A549 (cell line): ENCODE measurements at regions not wholly inside any gene's neighbourhood (a gene's known extent, or its start where the extent isn't known, plus 50 kb on each side); places are given as distances from the start of the nearest gene placed in this dataset.

Experiments used
- ATAC-seq, 2 experiments: fragments of 200-7000 bp in 1 of 2; fragments of >200 bp in 1 of 2; cut with Nextera tagmentation in 1 of 2; cut with Tn5 transposase in 1 of 2; 3 replicates each; pipeline versions ENCODE4 v1.8.0 to v1.9.1; 2018 to 2020; ENCODE audit warnings: mild to moderate bottlenecking in 1 of 2, moderate library complexity in 1 of 2
- CTCF ChIA-PET: fragments of 300-600 bp; sonication (Branson Sonifier 250); formaldehyde crosslinking; extraction: SDS; loops from one replicate; lab custom pipeline; 2021; ENCODE audit warnings: antibody characterized with exemption, inconsistent platforms; lab: Yijun Ruan, JAX
- POLR2A ChIA-PET: fragments of 350-600 bp; formaldehyde crosslinking; extraction: SDS; loops from one replicate; lab custom pipeline; 2021; ENCODE audit warnings: antibody characterized with exemption, inconsistent platforms; lab: Yijun Ruan, JAX
- DNase-seq, 2 experiments: peaks; one replicate each; pipeline versions ENCODE4 v3.0.0 to v3.0.0-alpha.2; 2011 to 2016; ENCODE audit warnings: low read depth in 1 of 2, low spot score in 1 of 2
- FAIRE-seq: peaks from 2 replicates; lab custom pipeline; 2011; peaks lifted over from hg19 to GRCh38; lab: Jason Lieb, UNC
- H3K27ac ChIP-seq, 2 experiments: fragments of >200 bp; sonication (Bioruptor Twin); formaldehyde crosslinking; 3 replicates each; pipeline ENCODE4 v1.5.1; 2016 to 2017
- H3K4me1 ChIP-seq: fragments of >200 bp; sonication (Bioruptor Twin); formaldehyde crosslinking; 3 replicates; pipeline ENCODE4 v1.6.1; 2016
- H3K4me2 ChIP-seq: fragments of >200 bp; sonication (Bioruptor Twin); formaldehyde crosslinking; 3 replicates; pipeline ENCODE4 v1.6.1; 2016
- H3K4me3 ChIP-seq: fragments of >200 bp; sonication (Bioruptor Twin); formaldehyde crosslinking; 3 replicates; pipeline ENCODE4 v1.5.1; 2016
- H3K9me3 ChIP-seq: fragments of >200 bp; sonication (Bioruptor Twin); formaldehyde crosslinking; 3 replicates; pipeline ENCODE4 v1.6.1; 2016
- BHLHE40 ChIP-seq: IDR thresholded peaks from 2 replicates; pipeline ENCODE4 v1.6.1; 2012; ENCODE audit warnings: low read depth, low read length, inconsistent platforms
- CBX8 ChIP-seq: fragments of 200-600 bp; sonication (generic); IDR thresholded peaks from 2 replicates; pipeline ENCODE4 v1.6.1; 2016
- EHMT2 ChIP-seq: fragments of 200-600 bp; sonication (generic); IDR thresholded peaks from 2 replicates; pipeline ENCODE4 v1.6.1; 2016; ENCODE audit warnings: antibody characterized with exemption, low read depth, mild to moderate bottlenecking, moderate library complexity
- FOSB ChIP-seq: fragments of 250-450 bp; sonication (Bioruptor Pico); IDR thresholded peaks from 2 replicates; pipeline ENCODE4 v1.5.0; 2020; ENCODE audit warnings: mild to moderate bottlenecking, moderate library complexity
- FOSL2 ChIP-seq, 2 experiments: fragments of 450-650 bp in 1 of 2; fragments of >200 bp in 1 of 2; sonication (Bioruptor Twin) in 1 of 2; formaldehyde crosslinking; IDR thresholded peaks; 2 replicates each; pipeline versions ENCODE4 v1.5.0 to v1.6.1; 2016 to 2020; ENCODE audit warnings: mild to moderate bottlenecking in 1 of 2, moderate library complexity in 1 of 2
- HMGXB4 ChIP-seq: fragments of 250-450 bp; sonication (Bioruptor Pico); IDR thresholded peaks from 2 replicates; pipeline ENCODE4 v1.5.0; 2021; ENCODE audit warnings: mild to moderate bottlenecking, moderate library complexity, borderline replicate concordance
- HOXA7 ChIP-seq: fragments of 250-450 bp; sonication (Bioruptor Pico); IDR thresholded peaks from 2 replicates; pipeline ENCODE4 v1.5.0; 2020; ENCODE audit warnings: mild to moderate bottlenecking, moderate library complexity
- MAFK ChIP-seq: fragments of 450-650 bp; IDR thresholded peaks from 2 replicates; pipeline ENCODE4 v1.6.1; 2014; ENCODE audit not compliant: partially characterized antibody
- NFE2L2 ChIP-seq: fragments of 150-350 bp; conservative IDR thresholded peaks from 2 replicates; pipeline ENCODE4 v1.6.1; 2014; ENCODE audit warnings: low read length
- PHF8 ChIP-seq: fragments of 200-600 bp; sonication (generic); IDR thresholded peaks from 2 replicates; pipeline ENCODE4 v1.6.1; 2016; ENCODE audit warnings: low read depth, mild to moderate bottlenecking, antibody characterized with exemption, moderate library complexity, borderline replicate concordance
- RARB ChIP-seq: fragments of 250-450 bp; sonication (Bioruptor Pico); IDR thresholded peaks from 2 replicates; pipeline ENCODE4 v1.8.0; 2021; ENCODE audit warnings: mild to moderate bottlenecking, moderate library complexity
- RFX5 ChIP-seq: fragments of 450-650 bp; IDR thresholded peaks from 2 replicates; pipeline ENCODE4 v1.7.1; 2014; ENCODE audit warnings: antibody characterized with exemption, mild to moderate bottlenecking, moderate library complexity
- SMC3 ChIP-seq: fragments of >200 bp; sonication (Bioruptor Twin); formaldehyde crosslinking; IDR thresholded peaks from 3 replicates; pipeline ENCODE4 v1.6.1; 2018; ENCODE audit warnings: inconsistent platforms
- TP53 ChIP-seq: fragments of 250-450 bp; sonication (Bioruptor Pico); IDR thresholded peaks from 2 replicates; pipeline ENCODE4 v1.5.0; 2021; ENCODE audit warnings: mild to moderate bottlenecking, moderate library complexity
- WGBS: methylation state at CpG from one replicate; pipeline ENCODE4 v1.1.6; 2017; ENCODE audit errors: missing lambda C conversion rate; 5-methylcytosine and 5-hydroxymethylcytosine counted together
- TF ChIP-seq, protein P1 (sequence below): fragments of 150-350 bp; IDR thresholded peaks from 2 replicates; pipeline ENCODE4 v1.6.1; 2014; ENCODE audit warnings: low read depth, mild to moderate bottlenecking, low read length
- TF ChIP-seq, protein P2 (sequence below): IDR thresholded peaks from 2 replicates; pipeline ENCODE4 v1.6.1; 2012; ENCODE audit warnings: low read depth, borderline replicate concordance
- TF ChIP-seq, protein P3 (sequence below): fragments of >200 bp; sonication (Bioruptor Twin); formaldehyde crosslinking; IDR thresholded peaks from 2 replicates; pipeline ENCODE4 v1.6.1; 2016

DNA sequence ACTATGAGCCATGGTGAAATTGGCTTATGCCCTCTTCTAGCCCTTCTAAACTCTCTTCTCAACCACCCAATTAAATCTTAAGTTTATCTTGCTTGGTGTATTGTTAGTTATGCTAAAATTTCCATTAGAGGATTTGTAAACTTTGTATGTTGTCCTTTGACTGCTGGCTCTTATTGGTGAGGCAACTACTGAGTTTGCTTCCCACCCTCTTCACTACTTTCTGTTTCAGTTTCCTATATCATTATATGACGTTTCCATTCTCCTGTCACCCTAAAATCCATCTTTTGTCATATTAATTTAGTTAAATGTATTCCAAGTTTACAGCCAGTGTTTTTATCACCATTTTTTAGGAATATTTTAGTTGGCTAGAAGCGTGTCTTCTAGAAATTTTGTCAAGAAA lies 80.9 kb upstream of the VWC2 start:
- Histone ChIP-seq H3K27ac (no peak overlapping the region), H3K4me2 (no peak overlapping the region), H3K4me3 (no peak overlapping the region), H3K4me1 (no peaks in the 10 kb centered on the region), H3K9me3 (no peaks in the 10 kb centered on the region)
- no peak for FAIRE-seq
- ChIA-PET CTCF (no interaction called here), POLR2A (no interaction called here)
- 7% methylated on average over 2 of the region's 2 CpGs for WGBS
- DNase-seq, result no peak
- TF ChIP-seq, protein P1, sequence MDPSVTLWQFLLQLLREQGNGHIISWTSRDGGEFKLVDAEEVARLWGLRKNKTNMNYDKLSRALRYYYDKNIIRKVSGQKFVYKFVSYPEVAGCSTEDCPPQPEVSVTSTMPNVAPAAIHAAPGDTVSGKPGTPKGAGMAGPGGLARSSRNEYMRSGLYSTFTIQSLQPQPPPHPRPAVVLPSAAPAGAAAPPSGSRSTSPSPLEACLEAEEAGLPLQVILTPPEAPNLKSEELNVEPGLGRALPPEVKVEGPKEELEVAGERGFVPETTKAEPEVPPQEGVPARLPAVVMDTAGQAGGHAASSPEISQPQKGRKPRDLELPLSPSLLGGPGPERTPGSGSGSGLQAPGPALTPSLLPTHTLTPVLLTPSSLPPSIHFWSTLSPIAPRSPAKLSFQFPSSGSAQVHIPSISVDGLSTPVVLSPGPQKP, result no peak
- no peak for ATAC-seq

- POLR2A ChIA-PET, result no interaction called here
- TF ChIP-seq MAFK, result peak; percentile 78
- TF ChIP-seq, protein P2, sequence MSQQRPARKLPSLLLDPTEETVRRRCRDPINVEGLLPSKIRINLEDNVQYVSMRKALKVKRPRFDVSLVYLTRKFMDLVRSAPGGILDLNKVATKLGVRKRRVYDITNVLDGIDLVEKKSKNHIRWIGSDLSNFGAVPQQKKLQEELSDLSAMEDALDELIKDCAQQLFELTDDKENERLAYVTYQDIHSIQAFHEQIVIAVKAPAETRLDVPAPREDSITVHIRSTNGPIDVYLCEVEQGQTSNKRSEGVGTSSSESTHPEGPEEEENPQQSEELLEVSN, result no peak
- FAIRE-seq, result no peak
Measured at GRCh38 chr7:49695971-49696370, 77.5 kb upstream of the VWC2 start.

DNA sequence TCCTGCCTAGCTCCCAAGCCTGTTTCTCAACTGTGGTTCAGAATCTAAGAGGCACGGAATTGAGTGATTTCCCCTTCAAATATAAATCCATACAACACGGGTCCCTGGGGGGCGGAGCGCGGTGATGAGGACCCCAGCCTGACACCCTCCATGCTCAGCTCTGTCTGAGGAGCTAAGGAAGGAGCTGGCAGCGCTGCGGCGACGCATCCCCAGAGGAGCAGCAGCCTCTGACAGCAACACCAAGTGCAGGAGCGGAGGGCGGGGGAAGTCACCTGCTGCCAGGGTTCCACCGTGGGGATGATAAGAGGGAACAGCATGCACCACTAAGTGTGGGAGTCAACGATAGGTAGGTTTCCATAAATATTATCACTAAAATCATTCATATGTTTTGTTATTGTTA lies 72.6 kb upstream of the VWC2 start:
- TF ChIP-seq CBX8 (no peak), TP53 (CRISPR knock-in tag) (no peak), HOXA7 (no peak), FOSB (no peak)
- ChIA-PET CTCF (no interaction called here), POLR2A (no interaction called here)
- Histone ChIP-seq H3K27ac (no peak overlapping the region), H3K9me3 (no peaks in the 10 kb centered on the region), H3K4me1 (no peaks in the 10 kb centered on the region), H3K4me3 (no peak overlapping the region), H3K4me2 (no peak overlapping the region)
- no peak for DNase-seq
- ATAC-seq, result no peak
- FAIRE-seq, result no peak
- 48% methylated on average over 9 of the region's 13 CpGs for WGBS

More at GRCh38 chr7:49695971-49696370, 77.5 kb upstream of the VWC2 start:
- H3K4me1 ChIP-seq, result no peaks in the 10 kb centered on the region
- CTCF ChIA-PET, result no interaction called here
- H3K9me3 ChIP-seq, result no peaks in the 10 kb centered on the region
- H3K27ac ChIP-seq, result no peak overlapping the region
- ATAC-seq, result no peak
- WGBS, result 8% methylated on average over 5 of the region's 5 CpGs
- no peak overlapping the region for H3K4me2 ChIP-seq
- no peak for DNase-seq
- H3K4me3 ChIP-seq, result no peak overlapping the region

DNA sequence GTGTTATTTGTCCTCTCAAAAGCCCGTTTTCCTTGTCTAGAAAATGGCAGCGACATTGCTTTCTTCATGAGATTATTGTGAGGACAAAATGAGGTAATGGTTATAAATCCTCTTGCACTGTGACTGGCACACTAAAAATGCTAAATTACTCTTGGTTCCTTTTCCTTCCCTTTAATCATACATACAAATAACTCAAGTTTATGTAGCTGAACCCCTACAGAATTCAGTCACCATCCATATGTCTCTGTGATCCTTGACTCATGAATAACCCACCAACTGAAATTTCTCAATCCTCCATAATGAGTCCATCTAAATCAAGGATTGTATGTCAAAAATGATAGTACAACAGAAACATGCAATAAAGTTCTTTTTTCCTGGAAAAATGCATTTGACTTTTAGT lies 71.3 kb upstream of the VWC2 start:
- TF ChIP-seq BHLHE40, result no peak
- TF ChIP-seq NFE2L2, result no peak
- no peak for TF ChIP-seq RARB (CRISPR knock-in tag)
- TF ChIP-seq, protein P3, sequence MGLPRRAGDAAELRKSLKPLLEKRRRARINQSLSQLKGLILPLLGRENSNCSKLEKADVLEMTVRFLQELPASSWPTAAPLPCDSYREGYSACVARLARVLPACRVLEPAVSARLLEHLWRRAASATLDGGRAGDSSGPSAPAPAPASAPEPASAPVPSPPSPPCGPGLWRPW, result no peak
- TF ChIP-seq FOSL2 (IDR thresholded peaks at IDR 0.05), result no peak
- no peak for TF ChIP-seq FOSL2 (CRISPR knock-in tag; IDR thresholded peaks at IDR 0.05)
- no peak for TF ChIP-seq EHMT2
- ATAC-seq, result no peak
- ChIA-PET CTCF (no interaction called here), POLR2A (no interaction called here)
- no peak overlapping the region for H3K4me2 ChIP-seq
- 0% methylated on average over 2 of the region's 2 CpGs for WGBS
- no peaks in the 10 kb centered on the region for H3K4me1 ChIP-seq
- H3K9me3 ChIP-seq, result no peaks in the 10 kb centered on the region
- no peak overlapping the region for H3K4me3 ChIP-seq
- FAIRE-seq, result no peak
- H3K27ac ChIP-seq, result no peak overlapping the region
- DNase-seq, result no peak

- CTCF ChIA-PET, result no interaction called here
- Histone ChIP-seq H3K4me1 (no peaks in the 10 kb centered on the region), H3K27ac (no peak overlapping the region), H3K9me3 (no peaks in the 10 kb centered on the region), H3K4me3 (no peak overlapping the region), H3K4me2 (no peak overlapping the region)
- no peak for FAIRE-seq
- no peak for TF ChIP-seq PHF8
- TF ChIP-seq RFX5, result no peak
- TF ChIP-seq SMC3, result no peak
- no peak for TF ChIP-seq FOSL2 (IDR thresholded peaks at IDR 0.05)
- TF ChIP-seq FOSL2 (CRISPR knock-in tag; IDR thresholded peaks at IDR 0.05), result no peak
- TF ChIP-seq HMGXB4 (CRISPR knock-in tag), result no peak
- POLR2A ChIA-PET, result no interaction called here
- no peak for DNase-seq
- 37% methylated on average over 4 of the region's 4 CpGs for WGBS
- no peak for ATAC-seq
Measured at GRCh38 chr7:49703337-49703736, 70.1 kb upstream of the VWC2 start.
